ENCODE measurements at regions not wholly inside any gene's neighbourhood (a gene's known extent, or its start where the extent isn't known, plus 50 kb on each side); places are given as distances from the start of the nearest gene placed in this dataset.

- no peak overlapping the region for H3K27ac ChIP-seq (ENCODE audit: low read depth, low read length)
- no peaks in the 10 kb centered on the region for H3K27me3 ChIP-seq (ENCODE audit: control insufficient read depth in 5 of 5, insufficient read depth in 4 of 5, low read length in 5 of 5)
- no peaks in the 10 kb centered on the region for H3K9me3 ChIP-seq (ENCODE audit: control insufficient read depth in 5 of 5, low read length in 5 of 5)
- no peak overlapping the region for H3K4me3 ChIP-seq (ENCODE audit: low read depth in 1 of 5, low read length in 5 of 5)
- no peaks in the 10 kb centered on the region for H3K4me1 ChIP-seq (ENCODE audit: control insufficient read depth in 5 of 5, insufficient read depth in 5 of 5, low read length in 5 of 5)
- H3K9ac ChIP-seq (ENCODE audit: low read length in 5 of 5): no peak overlapping the region
- no peaks in the 10 kb centered on the region for H3K36me3 ChIP-seq (ENCODE audit: control insufficient read depth in 5 of 5, insufficient read depth in 5 of 5, low read length in 5 of 5)
Observed at GRCh38 chr6:163878698-163879097, 464.2 kb downstream of the QKI start.

GRCh38 chr6:163877877-163878639 is 463.5 kb downstream of the QKI start:
- H3K9ac ChIP-seq (ENCODE audit: low read length in 5 of 5): no peak overlapping the region
- H3K27ac ChIP-seq (ENCODE audit: low read depth, low read length): no peak overlapping the region
- no peaks in the 10 kb centered on the region for H3K27me3 ChIP-seq (ENCODE audit: control insufficient read depth in 5 of 5, insufficient read depth in 4 of 5, low read length in 5 of 5)
- H3K4me3 ChIP-seq (ENCODE audit: low read depth in 1 of 5, low read length in 5 of 5): no peak overlapping the region
- no peaks in the 10 kb centered on the region for H3K4me1 ChIP-seq (ENCODE audit: control insufficient read depth in 5 of 5, insufficient read depth in 5 of 5, low read length in 5 of 5)
- H3K36me3 ChIP-seq (ENCODE audit: control insufficient read depth in 5 of 5, insufficient read depth in 5 of 5, low read length in 5 of 5): no peaks in the 10 kb centered on the region
- no peaks in the 10 kb centered on the region for H3K9me3 ChIP-seq (ENCODE audit: control insufficient read depth in 5 of 5, low read length in 5 of 5)

- H3K9me3 ChIP-seq (ENCODE audit: control insufficient read depth in 5 of 5, low read length in 5 of 5): no peaks in the 10 kb centered on the region
- no peaks in the 10 kb centered on the region for H3K27me3 ChIP-seq (ENCODE audit: control insufficient read depth in 5 of 5, insufficient read depth in 4 of 5, low read length in 5 of 5)
- no peak overlapping the region for H3K9ac ChIP-seq (ENCODE audit: low read length in 5 of 5)
- H3K27ac ChIP-seq (ENCODE audit: low read depth, low read length): no peak overlapping the region
- no peak overlapping the region for H3K4me3 ChIP-seq (ENCODE audit: low read depth in 1 of 5, low read length in 5 of 5)
- H3K36me3 ChIP-seq (ENCODE audit: control insufficient read depth in 5 of 5, insufficient read depth in 5 of 5, low read length in 5 of 5): no peaks in the 10 kb centered on the region
- peaks cover 0 to 7% (median 0%) of the 10 kb centered on the region in 5 donors for H3K4me1 ChIP-seq (ENCODE audit: control insufficient read depth in 5 of 5, insufficient read depth in 5 of 5, low read length in 5 of 5)
Observed at GRCh38 chr6:163876391-163876790, 461.9 kb downstream of the QKI start.

GRCh38 chr6:163874784-163875183 is 460.3 kb downstream of the QKI start:
- H3K4me3 ChIP-seq (ENCODE audit: low read depth in 1 of 5, low read length in 5 of 5): no peak overlapping the region
- H3K9ac ChIP-seq (ENCODE audit: low read length in 5 of 5): no peak overlapping the region
- H3K4me1 ChIP-seq (ENCODE audit: control insufficient read depth in 5 of 5, insufficient read depth in 5 of 5, low read length in 5 of 5): peaks cover 0 to 7% (median 0%) of the 10 kb centered on the region in 5 donors
- no peaks in the 10 kb centered on the region for H3K9me3 ChIP-seq (ENCODE audit: control insufficient read depth in 5 of 5, low read length in 5 of 5)
- H3K27ac ChIP-seq (ENCODE audit: low read depth, low read length): no peak overlapping the region
- no peaks in the 10 kb centered on the region for H3K27me3 ChIP-seq (ENCODE audit: control insufficient read depth in 5 of 5, insufficient read depth in 4 of 5, low read length in 5 of 5)
- no peaks in the 10 kb centered on the region for H3K36me3 ChIP-seq (ENCODE audit: control insufficient read depth in 5 of 5, insufficient read depth in 5 of 5, low read length in 5 of 5)

- Histone ChIP-seq H3K4me3 (ENCODE audit: low read depth in 1 of 5, low read length in 5 of 5) (no peak overlapping the region), H3K27ac (ENCODE audit: low read depth, low read length) (no peak overlapping the region), H3K4me1 (ENCODE audit: control insufficient read depth in 5 of 5, insufficient read depth in 5 of 5, low read length in 5 of 5) (peaks cover 0 to 7% (median 0%) of the 10 kb centered on the region in 5 donors), H3K27me3 (ENCODE audit: control insufficient read depth in 5 of 5, insufficient read depth in 4 of 5, low read length in 5 of 5) (no peaks in the 10 kb centered on the region), H3K9me3 (ENCODE audit: control insufficient read depth in 5 of 5, low read length in 5 of 5) (no peaks in the 10 kb centered on the region), H3K9ac (ENCODE audit: low read length in 5 of 5) (no peak overlapping the region), H3K36me3 (ENCODE audit: control insufficient read depth in 5 of 5, insufficient read depth in 5 of 5, low read length in 5 of 5) (no peaks in the 10 kb centered on the region)
Observed at GRCh38 chr6:163872335-163872734, 457.8 kb downstream of the QKI start.

GRCh38 chr6:163871616-163872015 is 457.1 kb downstream of the QKI start:
- no peaks in the 10 kb centered on the region for H3K9me3 ChIP-seq (ENCODE audit: control insufficient read depth in 5 of 5, low read length in 5 of 5)
- H3K4me3 ChIP-seq (ENCODE audit: low read depth in 1 of 5, low read length in 5 of 5): no peak overlapping the region
- no peaks in the 10 kb centered on the region for H3K36me3 ChIP-seq (ENCODE audit: control insufficient read depth in 5 of 5, insufficient read depth in 5 of 5, low read length in 5 of 5)
- no peak overlapping the region for H3K9ac ChIP-seq (ENCODE audit: low read length in 5 of 5)
- H3K27me3 ChIP-seq (ENCODE audit: control insufficient read depth in 5 of 5, insufficient read depth in 4 of 5, low read length in 5 of 5): no peaks in the 10 kb centered on the region
- peaks cover 0 to 7% (median 0%) of the 10 kb centered on the region in 5 donors for H3K4me1 ChIP-seq (ENCODE audit: control insufficient read depth in 5 of 5, insufficient read depth in 5 of 5, low read length in 5 of 5)
- H3K27ac ChIP-seq (ENCODE audit: low read depth, low read length): no peak overlapping the region

- Histone ChIP-seq H3K36me3 (ENCODE audit: control insufficient read depth in 5 of 5, insufficient read depth in 5 of 5, low read length in 5 of 5) (no peaks in the 10 kb centered on the region), H3K9me3 (ENCODE audit: control insufficient read depth in 5 of 5, low read length in 5 of 5) (no peaks in the 10 kb centered on the region), H3K4me1 (ENCODE audit: control insufficient read depth in 5 of 5, insufficient read depth in 5 of 5, low read length in 5 of 5) (peaks cover 0 to 6% (median 0%) of the 10 kb centered on the region in 5 donors), H3K4me3 (ENCODE audit: low read depth in 1 of 5, low read length in 5 of 5) (no peak overlapping the region), H3K27ac (ENCODE audit: low read depth, low read length) (no peak overlapping the region), H3K27me3 (ENCODE audit: control insufficient read depth in 5 of 5, insufficient read depth in 4 of 5, low read length in 5 of 5) (no peaks in the 10 kb centered on the region), H3K9ac (ENCODE audit: low read length in 5 of 5) (no peak overlapping the region)
Observed at GRCh38 chr6:163867518-163868292, 453.2 kb downstream of the QKI start.

- Histone ChIP-seq H3K27me3 (ENCODE audit: control insufficient read depth in 5 of 5, insufficient read depth in 4 of 5, low read length in 5 of 5) (no peaks in the 10 kb centered on the region), H3K4me1 (ENCODE audit: control insufficient read depth in 5 of 5, insufficient read depth in 5 of 5, low read length in 5 of 5) (no peaks in the 10 kb centered on the region), H3K36me3 (ENCODE audit: control insufficient read depth in 5 of 5, insufficient read depth in 5 of 5, low read length in 5 of 5) (no peaks in the 10 kb centered on the region), H3K9me3 (ENCODE audit: control insufficient read depth in 5 of 5, low read length in 5 of 5) (no peaks in the 10 kb centered on the region), H3K27ac (ENCODE audit: low read depth, low read length) (no peak overlapping the region), H3K9ac (ENCODE audit: low read length in 5 of 5) (no peak overlapping the region), H3K4me3 (ENCODE audit: low read depth in 1 of 5, low read length in 5 of 5) (no peak overlapping the region)
Observed at GRCh38 chr6:163866192-163866591, 451.7 kb downstream of the QKI start.

GRCh38 chr6:163863565-163863964 is 449.0 kb downstream of the QKI start:
- Histone ChIP-seq H3K9me3 (ENCODE audit: control insufficient read depth in 5 of 5, low read length in 5 of 5) (no peaks in the 10 kb centered on the region), H3K27me3 (ENCODE audit: control insufficient read depth in 5 of 5, insufficient read depth in 4 of 5, low read length in 5 of 5) (no peaks in the 10 kb centered on the region), H3K9ac (ENCODE audit: low read length in 5 of 5) (no peak overlapping the region), H3K4me1 (ENCODE audit: control insufficient read depth in 5 of 5, insufficient read depth in 5 of 5, low read length in 5 of 5) (peaks cover 0 to 8% (median 5%) of the 10 kb centered on the region in 5 donors), H3K36me3 (ENCODE audit: control insufficient read depth in 5 of 5, insufficient read depth in 5 of 5, low read length in 5 of 5) (no peaks in the 10 kb centered on the region), H3K27ac (ENCODE audit: low read depth, low read length) (no peak overlapping the region), H3K4me3 (ENCODE audit: low read depth in 1 of 5, low read length in 5 of 5) (no peak overlapping the region)

- no peaks in the 10 kb centered on the region for H3K36me3 ChIP-seq (ENCODE audit: control insufficient read depth in 5 of 5, insufficient read depth in 5 of 5, low read length in 5 of 5)
- H3K27me3 ChIP-seq (ENCODE audit: control insufficient read depth in 5 of 5, insufficient read depth in 4 of 5, low read length in 5 of 5): no peaks in the 10 kb centered on the region
- no peak overlapping the region for H3K4me3 ChIP-seq (ENCODE audit: low read depth in 1 of 5, low read length in 5 of 5)
- H3K27ac ChIP-seq (ENCODE audit: low read depth, low read length): no peak overlapping the region
- H3K9ac ChIP-seq (ENCODE audit: low read length in 5 of 5): no peak overlapping the region
- no peaks in the 10 kb centered on the region for H3K9me3 ChIP-seq (ENCODE audit: control insufficient read depth in 5 of 5, low read length in 5 of 5)
- peaks cover 0 to 8% (median 5%) of the 10 kb centered on the region in 5 donors for H3K4me1 ChIP-seq (ENCODE audit: control insufficient read depth in 5 of 5, insufficient read depth in 5 of 5, low read length in 5 of 5)
Observed at GRCh38 chr6:163862701-163863100, 448.2 kb downstream of the QKI start.

Measured in subcutaneous abdominal adipose tissue (tissue), 5 donors.